ENCODE measurements at regions not wholly inside any gene's neighbourhood (a gene's known extent, or its start where the extent isn't known, plus 50 kb on each side); places are given as distances from the start of the nearest gene placed in this dataset.

DNA sequence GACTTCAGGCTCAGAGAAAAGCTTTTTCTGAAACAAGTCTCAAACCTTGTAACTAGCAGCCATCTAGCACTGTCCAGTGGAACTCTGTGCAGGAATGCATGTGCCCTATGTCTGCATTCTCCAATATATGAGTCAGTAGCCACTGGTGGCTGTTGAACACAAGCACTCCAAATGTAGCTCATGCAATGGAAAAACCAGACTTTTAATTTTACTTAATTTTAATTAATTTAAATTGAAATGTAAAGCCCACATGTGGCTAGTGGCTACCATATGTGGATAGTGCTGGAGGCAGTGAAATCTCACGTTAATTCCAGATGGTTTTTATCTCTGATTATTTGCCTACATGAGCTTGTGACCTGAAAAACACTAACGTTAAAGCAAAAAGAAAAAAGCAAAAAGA is 225.1 kb downstream of the GATA3 start:
- TF ChIP-seq CTCF (IDR thresholded peaks at IDR 0.05; ENCODE audit: poor library complexity) (no peak), EZH2phosphoT487 (IDR thresholded peaks at IDR 0.05; ENCODE audit: low read depth, severe bottlenecking, unreplicated experiment) (no peak), EZH2 (IDR thresholded peaks at IDR 0.05; ENCODE audit: borderline replicate concordance) (no peak)
